GM23248 (cell line): ENCODE measurements at regions not wholly inside any gene's neighbourhood (a gene's known extent, or its start where the extent isn't known, plus 50 kb on each side); places are given as distances from the start of the nearest gene placed in this dataset.

Experiments used
- EZH2 ChIP-seq: fragments of 200-600 bp; sonication (generic); IDR thresholded peaks from 2 replicates; pipeline ENCODE4 v1.6.1; 2018; ENCODE audit warnings: antibody characterized with exemption, mild to moderate bottlenecking; ENCODE audit not compliant: insufficient read depth, poor library complexity, severe bottlenecking
- EZH2phosphoT487 ChIP-seq: fragments of 200-600 bp; sonication (generic); IDR thresholded peaks from 2 replicates; pipeline ENCODE4 v1.6.1; 2018; ENCODE audit warnings: antibody characterized with exemption, moderate library complexity, mild to moderate bottlenecking, low read depth; ENCODE audit not compliant: insufficient read depth

GRCh38 chr1:117691942-117692341, 86.1 kb downstream of the TENT5C start:
- TF ChIP-seq EZH2: no peak
- no peak for TF ChIP-seq EZH2phosphoT487
